ENCODE measurements at regions not wholly inside any gene's neighbourhood (a gene's known extent, or its start where the extent isn't known, plus 50 kb on each side); places are given as distances from the start of the nearest gene placed in this dataset.

DNA sequence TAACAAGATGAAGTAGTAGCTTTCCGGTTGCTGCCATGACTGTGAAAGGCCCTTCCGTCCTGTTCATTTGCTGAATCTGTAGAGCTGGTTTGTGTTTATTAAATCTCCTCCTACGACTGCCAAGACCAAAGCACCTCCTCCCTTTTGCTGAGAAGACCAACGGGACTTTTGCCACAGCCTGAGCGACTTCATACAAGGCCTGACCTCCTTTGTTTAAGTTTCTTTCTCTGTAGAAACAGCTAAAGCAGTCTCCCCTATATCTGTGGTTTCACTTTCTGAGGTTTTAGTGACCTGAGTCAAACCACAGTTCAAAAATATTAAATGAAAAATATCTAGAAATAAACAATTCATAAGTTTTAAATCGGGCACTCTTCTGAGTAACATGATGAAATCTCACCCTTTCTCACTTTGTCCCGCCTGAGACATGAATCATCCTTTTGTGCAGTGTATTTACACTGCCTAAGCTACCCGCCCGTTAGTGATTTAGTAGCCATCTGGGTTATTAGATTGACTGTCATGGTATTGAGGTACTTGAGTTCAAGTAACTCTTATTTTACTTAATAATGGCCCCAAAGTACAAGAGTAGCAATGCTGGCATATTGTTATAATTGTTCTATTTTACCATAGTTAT is 119.1 kb upstream of the LRRC4C start:
- Mint-ChIP-seq H3K4me3 (ENCODE audit: unreplicated experiment) (no peak overlapping the region), H3K9me3 (ENCODE audit: unreplicated experiment) (no peaks in the 10 kb centered on the region), H3K36me3 (ENCODE audit: low read depth, unreplicated experiment) (no peaks in the 10 kb centered on the region), H3K27ac (ENCODE audit: unreplicated experiment) (no peak overlapping the region), H3K4me1 (ENCODE audit: unreplicated experiment) (no peaks in the 10 kb centered on the region), H3K27me3 (ENCODE audit: unreplicated experiment) (peaks cover 2% of the 10 kb centered on the region)
- TF ChIP-seq, protein P1, sequence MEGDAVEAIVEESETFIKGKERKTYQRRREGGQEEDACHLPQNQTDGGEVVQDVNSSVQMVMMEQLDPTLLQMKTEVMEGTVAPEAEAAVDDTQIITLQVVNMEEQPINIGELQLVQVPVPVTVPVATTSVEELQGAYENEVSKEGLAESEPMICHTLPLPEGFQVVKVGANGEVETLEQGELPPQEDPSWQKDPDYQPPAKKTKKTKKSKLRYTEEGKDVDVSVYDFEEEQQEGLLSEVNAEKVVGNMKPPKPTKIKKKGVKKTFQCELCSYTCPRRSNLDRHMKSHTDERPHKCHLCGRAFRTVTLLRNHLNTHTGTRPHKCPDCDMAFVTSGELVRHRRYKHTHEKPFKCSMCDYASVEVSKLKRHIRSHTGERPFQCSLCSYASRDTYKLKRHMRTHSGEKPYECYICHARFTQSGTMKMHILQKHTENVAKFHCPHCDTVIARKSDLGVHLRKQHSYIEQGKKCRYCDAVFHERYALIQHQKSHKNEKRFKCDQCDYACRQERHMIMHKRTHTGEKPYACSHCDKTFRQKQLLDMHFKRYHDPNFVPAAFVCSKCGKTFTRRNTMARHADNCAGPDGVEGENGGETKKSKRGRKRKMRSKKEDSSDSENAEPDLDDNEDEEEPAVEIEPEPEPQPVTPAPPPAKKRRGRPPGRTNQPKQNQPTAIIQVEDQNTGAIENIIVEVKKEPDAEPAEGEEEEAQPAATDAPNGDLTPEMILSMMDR (IDR thresholded peaks at IDR 0.05; ENCODE audit: unreplicated experiment), result no peak
- no peak for DNase-seq (ENCODE audit: low spot score)

- H3K4me3 Mint-ChIP-seq (ENCODE audit: unreplicated experiment), result no peak overlapping the region
- TF ChIP-seq, protein P1 (IDR thresholded peaks at IDR 0.05; ENCODE audit: unreplicated experiment), result no peak
- H3K36me3 Mint-ChIP-seq (ENCODE audit: low read depth, unreplicated experiment), result no peaks in the 10 kb centered on the region
- no peaks in the 10 kb centered on the region for H3K4me1 Mint-ChIP-seq (ENCODE audit: unreplicated experiment)
- no peak overlapping the region for H3K27ac Mint-ChIP-seq (ENCODE audit: unreplicated experiment)
- no peaks in the 10 kb centered on the region for H3K9me3 Mint-ChIP-seq (ENCODE audit: unreplicated experiment)
- H3K27me3 Mint-ChIP-seq (ENCODE audit: unreplicated experiment), result peaks cover 2% of the 10 kb centered on the region
- DNase-seq (ENCODE audit: low spot score), result no peak
Observed at GRCh38 chr11:41579546-41579945, 120.1 kb upstream of the LRRC4C start.

- TF ChIP-seq, protein P1 (IDR thresholded peaks at IDR 0.05; ENCODE audit: unreplicated experiment), result no peak
- Mint-ChIP-seq H3K4me1 (ENCODE audit: unreplicated experiment) (no peaks in the 10 kb centered on the region), H3K9me3 (ENCODE audit: unreplicated experiment) (peaks cover 5% of the 10 kb centered on the region), H3K36me3 (ENCODE audit: low read depth, unreplicated experiment) (no peaks in the 10 kb centered on the region), H3K4me3 (ENCODE audit: unreplicated experiment) (no peak overlapping the region), H3K27me3 (ENCODE audit: unreplicated experiment) (no peaks in the 10 kb centered on the region), H3K27ac (ENCODE audit: unreplicated experiment) (no peak overlapping the region)
- no peak for DNase-seq (ENCODE audit: low spot score)
Observed at GRCh38 chr11:41609511-41609910, 150.1 kb upstream of the LRRC4C start.

DNA sequence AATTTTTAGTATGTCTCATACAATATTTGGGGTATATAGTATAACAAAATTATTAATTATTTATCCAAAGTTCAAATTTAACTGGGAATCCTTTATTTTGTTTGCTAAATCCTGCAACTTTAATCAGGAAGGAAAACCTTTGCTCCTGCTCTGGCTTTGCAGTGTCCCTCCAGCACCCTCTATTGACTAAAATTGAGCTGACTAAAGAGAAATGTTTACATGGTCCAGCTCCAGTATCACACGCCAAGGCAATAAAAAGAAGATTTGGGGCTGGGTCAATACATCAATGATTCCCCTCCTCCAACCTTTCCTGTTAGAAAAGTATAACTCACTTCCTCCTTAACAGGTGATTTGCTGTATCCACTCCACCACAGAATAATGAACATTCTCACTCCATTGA is 153.0 kb upstream of the LRRC4C start:
- no peak overlapping the region for H3K27ac Mint-ChIP-seq (ENCODE audit: unreplicated experiment)
- TF ChIP-seq, protein P1 (IDR thresholded peaks at IDR 0.05; ENCODE audit: unreplicated experiment), result no peak
- H3K9me3 Mint-ChIP-seq (ENCODE audit: unreplicated experiment), result peaks cover 11% of the 10 kb centered on the region
- H3K36me3 Mint-ChIP-seq (ENCODE audit: low read depth, unreplicated experiment), result no peaks in the 10 kb centered on the region
- no peaks in the 10 kb centered on the region for H3K4me1 Mint-ChIP-seq (ENCODE audit: unreplicated experiment)
- no peak for DNase-seq (ENCODE audit: low spot score)
- no peaks in the 10 kb centered on the region for H3K27me3 Mint-ChIP-seq (ENCODE audit: unreplicated experiment)
- no peak overlapping the region for H3K4me3 Mint-ChIP-seq (ENCODE audit: unreplicated experiment)

- H3K4me1 Mint-ChIP-seq (ENCODE audit: unreplicated experiment), result no peaks in the 10 kb centered on the region
- H3K27me3 Mint-ChIP-seq (ENCODE audit: unreplicated experiment), result no peaks in the 10 kb centered on the region
- TF ChIP-seq, protein P1 (IDR thresholded peaks at IDR 0.05; ENCODE audit: unreplicated experiment), result no peak
- peaks cover 11% of the 10 kb centered on the region for H3K9me3 Mint-ChIP-seq (ENCODE audit: unreplicated experiment)
- no peak overlapping the region for H3K27ac Mint-ChIP-seq (ENCODE audit: unreplicated experiment)
- H3K4me3 Mint-ChIP-seq (ENCODE audit: unreplicated experiment), result no peak overlapping the region
- DNase-seq (ENCODE audit: low spot score), result no peak
- H3K36me3 Mint-ChIP-seq (ENCODE audit: low read depth, unreplicated experiment), result no peaks in the 10 kb centered on the region
Observed at GRCh38 chr11:41613326-41613725, 153.9 kb upstream of the LRRC4C start.
